ENCODE measurements at regions not wholly inside any gene's neighbourhood (a gene's known extent, or its start where the extent isn't known, plus 50 kb on each side); places are given as distances from the start of the nearest gene placed in this dataset.

DNA sequence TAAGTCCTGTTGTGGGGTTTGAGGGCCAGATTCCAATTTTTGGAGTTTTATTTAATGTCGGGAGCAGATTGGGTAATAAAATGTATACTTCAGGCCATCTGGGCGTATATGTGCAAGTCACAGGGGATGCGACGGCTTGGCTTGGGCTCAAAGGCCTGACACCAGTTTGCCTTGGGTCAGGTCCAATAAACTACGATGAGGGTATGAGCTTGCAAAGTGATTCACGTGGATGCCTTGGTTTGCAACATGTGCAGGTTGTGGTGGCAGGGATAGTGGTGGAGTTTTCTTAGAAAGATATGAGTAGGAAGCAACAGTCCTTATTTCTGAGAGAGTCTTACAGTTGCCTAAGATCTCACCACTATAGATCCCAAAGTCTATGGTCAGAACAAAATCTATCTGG, 157.0 kb upstream of the CDH11 start:
- intact Hi-C loops (cut with micrococcal nuclease) (no loop called here), in situ Hi-C loops (cut with MboI; ENCODE audit: low sequenced_read_pairs) (no loop called here), dilution Hi-C loops (cut with HindIII; ENCODE audit: low sequenced_read_pairs, unreplicated experiment) (no loop called here)
- Histone ChIP-seq H4K5ac (ENCODE audit: low read depth, low read length) (no peak overlapping the region), H2BK120ac (ENCODE audit: low read depth, low read length) (no peak overlapping the region), H3K36me3 (ENCODE audit: control insufficient read depth, insufficient read depth, low read length) (no peaks in the 10 kb centered on the region), H4K91ac (ENCODE audit: insufficient read depth, low read depth, low read length) (no peak overlapping the region), H4K20me1 (ENCODE audit: insufficient read depth, low read length) (no peaks in the 10 kb centered on the region), H3K56ac (ENCODE audit: extremely low read depth, insufficient read depth, low read length) (no peak overlapping the region), H3K9me1 (ENCODE audit: insufficient read depth, low read length) (no peaks in the 10 kb centered on the region), H3K14ac (replicated peaks; ENCODE audit: low read depth, low read length) (no peak overlapping the region), H3K9ac (ENCODE audit: low read depth, low read length) (no peak overlapping the region), H3K4me2 (ENCODE audit: low read depth, low read length) (no peak overlapping the region), H2BK15ac (ENCODE audit: low read depth, low read length) (no peak overlapping the region), H2AK5ac (ENCODE audit: low read depth, low read length) (no peak overlapping the region), H3K4me3 (ENCODE audit: insufficient read depth, low read depth, low read length) (no peak overlapping the region), H3K9me3 (ENCODE audit: control insufficient read depth, insufficient read depth, low read length) (no peaks in the 10 kb centered on the region), H2BK20ac (ENCODE audit: low read depth, low read length) (no peak overlapping the region), H2AFZ (replicated peaks; ENCODE audit: low read length, poor library complexity) (no peak overlapping the region), H3K18ac (ENCODE audit: low read depth, low read length) (no peak overlapping the region), H3K4ac (ENCODE audit: low read depth, low read length) (no peak overlapping the region), H3K4me1 (ENCODE audit: control insufficient read depth, insufficient read depth, low read length) (peaks cover 2% of the 10 kb centered on the region; the same call in 1 of the 2 replicates), H3K27ac (ENCODE audit: insufficient read depth, low read length) (no peak overlapping the region), H4K8ac (ENCODE audit: low read depth in 2 of 2, low read length in 2 of 2) (no peak overlapping the region), H2BK5ac (ENCODE audit: low read depth, low read length, poor library complexity, severe bottlenecking) (no peak overlapping the region), H3K27me3 (ENCODE audit: control insufficient read depth, insufficient read depth, low read length) (no peaks in the 10 kb centered on the region), H3K79me1 (ENCODE audit: low read depth in 1 of 2, low read length in 2 of 2) (no peaks in the 10 kb centered on the region), H2AK9ac (replicated peaks; ENCODE audit: low read depth, low read length, poor library complexity) (no peak overlapping the region), H3K23ac (ENCODE audit: low read depth, low read length) (no peak overlapping the region)
- POLR2A ChIA-PET (ENCODE audit: unreplicated experiment) = no interaction called here
- ATAC-seq (ENCODE audit: low read depth) (no peak), DNase-seq (no peak)
- TF ChIP-seq MAZ (IDR thresholded peaks at IDR 0.05; ENCODE audit: borderline replicate concordance, low read depth, low read length) = no peak
- TF ChIP-seq MAFK (IDR thresholded peaks at IDR 0.05; ENCODE audit: low read depth, low read length) = no peak
- TF ChIP-seq NFE2L2 (IDR thresholded peaks at IDR 0.05; ENCODE audit: low read depth, low read length) = no peak
- TF ChIP-seq FOS (IDR thresholded peaks at IDR 0.05; ENCODE audit: low read depth, low read length) = no peak
- TF ChIP-seq RAD21 (IDR thresholded peaks at IDR 0.05; ENCODE audit: low read length) = no peak
- TF ChIP-seq BHLHE40 (IDR thresholded peaks at IDR 0.05; ENCODE audit: low read depth, low read length) = no peak
- TF ChIP-seq POLR2A (IDR thresholded peaks at IDR 0.05; ENCODE audit: low read depth, low read length) = no peak
- TF ChIP-seq CHD1 (IDR thresholded peaks at IDR 0.05; ENCODE audit: low read depth, low read length) = no peak
- TF ChIP-seq CEBPB (IDR thresholded peaks at IDR 0.05; ENCODE audit: low read depth, low read length) = no peak
- TF ChIP-seq, protein P1, sequence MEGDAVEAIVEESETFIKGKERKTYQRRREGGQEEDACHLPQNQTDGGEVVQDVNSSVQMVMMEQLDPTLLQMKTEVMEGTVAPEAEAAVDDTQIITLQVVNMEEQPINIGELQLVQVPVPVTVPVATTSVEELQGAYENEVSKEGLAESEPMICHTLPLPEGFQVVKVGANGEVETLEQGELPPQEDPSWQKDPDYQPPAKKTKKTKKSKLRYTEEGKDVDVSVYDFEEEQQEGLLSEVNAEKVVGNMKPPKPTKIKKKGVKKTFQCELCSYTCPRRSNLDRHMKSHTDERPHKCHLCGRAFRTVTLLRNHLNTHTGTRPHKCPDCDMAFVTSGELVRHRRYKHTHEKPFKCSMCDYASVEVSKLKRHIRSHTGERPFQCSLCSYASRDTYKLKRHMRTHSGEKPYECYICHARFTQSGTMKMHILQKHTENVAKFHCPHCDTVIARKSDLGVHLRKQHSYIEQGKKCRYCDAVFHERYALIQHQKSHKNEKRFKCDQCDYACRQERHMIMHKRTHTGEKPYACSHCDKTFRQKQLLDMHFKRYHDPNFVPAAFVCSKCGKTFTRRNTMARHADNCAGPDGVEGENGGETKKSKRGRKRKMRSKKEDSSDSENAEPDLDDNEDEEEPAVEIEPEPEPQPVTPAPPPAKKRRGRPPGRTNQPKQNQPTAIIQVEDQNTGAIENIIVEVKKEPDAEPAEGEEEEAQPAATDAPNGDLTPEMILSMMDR (conservative IDR thresholded peaks at IDR 0.05; ENCODE audit: low read depth, low read length) = no peak
- TF ChIP-seq, protein P2, sequence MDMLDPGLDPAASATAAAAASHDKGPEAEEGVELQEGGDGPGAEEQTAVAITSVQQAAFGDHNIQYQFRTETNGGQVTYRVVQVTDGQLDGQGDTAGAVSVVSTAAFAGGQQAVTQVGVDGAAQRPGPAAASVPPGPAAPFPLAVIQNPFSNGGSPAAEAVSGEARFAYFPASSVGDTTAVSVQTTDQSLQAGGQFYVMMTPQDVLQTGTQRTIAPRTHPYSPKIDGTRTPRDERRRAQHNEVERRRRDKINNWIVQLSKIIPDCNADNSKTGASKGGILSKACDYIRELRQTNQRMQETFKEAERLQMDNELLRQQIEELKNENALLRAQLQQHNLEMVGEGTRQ (IDR thresholded peaks at IDR 0.05; ENCODE audit: low read depth, low read length) = no peak
- TF ChIP-seq, protein P3, sequence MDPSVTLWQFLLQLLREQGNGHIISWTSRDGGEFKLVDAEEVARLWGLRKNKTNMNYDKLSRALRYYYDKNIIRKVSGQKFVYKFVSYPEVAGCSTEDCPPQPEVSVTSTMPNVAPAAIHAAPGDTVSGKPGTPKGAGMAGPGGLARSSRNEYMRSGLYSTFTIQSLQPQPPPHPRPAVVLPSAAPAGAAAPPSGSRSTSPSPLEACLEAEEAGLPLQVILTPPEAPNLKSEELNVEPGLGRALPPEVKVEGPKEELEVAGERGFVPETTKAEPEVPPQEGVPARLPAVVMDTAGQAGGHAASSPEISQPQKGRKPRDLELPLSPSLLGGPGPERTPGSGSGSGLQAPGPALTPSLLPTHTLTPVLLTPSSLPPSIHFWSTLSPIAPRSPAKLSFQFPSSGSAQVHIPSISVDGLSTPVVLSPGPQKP (IDR thresholded peaks at IDR 0.05; ENCODE audit: borderline replicate concordance, low read depth, low read length) = no peak
- no peak for TF ChIP-seq SMC3 (IDR thresholded peaks at IDR 0.05; ENCODE audit: low read depth, low read length)
- TF ChIP-seq RCOR1 (IDR thresholded peaks at IDR 0.05; ENCODE audit: insufficient replicate concordance, low read length) = no peak
- TF ChIP-seq RFX5 (IDR thresholded peaks at IDR 0.05; ENCODE audit: low read depth, low read length) = no peak
- TF ChIP-seq MXI1 (IDR thresholded peaks at IDR 0.05; ENCODE audit: borderline replicate concordance, low read depth, low read length) = no peak
- CTCF ChIA-PET = no interaction called here
- no CpG with 5 or more reads among the region's 6 CpGs for WGBS, 2 experiments (ENCODE audit: extremely low coverage in 2 of 2, insufficient read length in 1 of 2)
- no TSS peak for BruUV-seq (replicated peaks)
